Neural progenitor cell (in vitro differentiated cells): ENCODE measurements at regions not wholly inside any gene's neighbourhood (a gene's known extent, or its start where the extent isn't known, plus 50 kb on each side); places are given as distances from the start of the nearest gene placed in this dataset.

Source experiments
- DNase-seq: peaks from one replicate; pipeline ENCODE4 v3.0.0-alpha.2; 2016; ENCODE audit warnings: low spot score
- H2AFZ ChIP-seq: fragments of 200-600 bp; sonication (generic); replicated peaks from 2 replicates; pipeline ENCODE4 v1.6.1; 2016; ENCODE audit warnings: antibody characterized with exemption
- H3F3A ChIP-seq: fragments of 200-600 bp; sonication (generic); 2 replicates; pipeline ENCODE4 v1.6.1; 2016; ENCODE audit warnings: antibody characterized with exemption, low read depth
- H3K27ac ChIP-seq: fragments of 200-600 bp; sonication (generic); 2 replicates; pipeline ENCODE4 v1.5.1; 2016; ENCODE audit warnings: mild to moderate bottlenecking
- H3K27me3 ChIP-seq: fragments of 200-600 bp; sonication (generic); 2 replicates; pipeline ENCODE4 v1.6.1; 2016; ENCODE audit warnings: mild to moderate bottlenecking, moderate library complexity
- H3K36me3 ChIP-seq: fragments of 200-600 bp; sonication (generic); 2 replicates; pipeline ENCODE4 v1.5.1; 2016
- H3K4me1 ChIP-seq: fragments of 200-600 bp; sonication (generic); 2 replicates; pipeline ENCODE4 v1.6.1; 2016; ENCODE audit warnings: mixed run types
- H3K4me2 ChIP-seq: fragments of 200-600 bp; sonication (generic); 2 replicates; pipeline ENCODE4 v1.6.1; 2016
- H3K4me3 ChIP-seq: fragments of 200-600 bp; sonication (generic); 2 replicates; pipeline ENCODE4 v1.5.1; 2016
- H3K79me2 ChIP-seq: fragments of 200-600 bp; sonication (generic); 2 replicates; pipeline ENCODE4 v1.6.1; 2016; ENCODE audit warnings: low read depth
- H3K9ac ChIP-seq: fragments of 200-600 bp; sonication (generic); 2 replicates; pipeline ENCODE4 v1.6.1; 2016
- H3K9me3 ChIP-seq: fragments of 200-600 bp; sonication (generic); 2 replicates; pipeline ENCODE4 v1.5.1; 2016; ENCODE audit warnings: low read depth
- H4K20me1 ChIP-seq: fragments of 200-600 bp; sonication (generic); 2 replicates; pipeline ENCODE4 v1.6.1; 2016; ENCODE audit warnings: low read depth
- H3K27ac Mint-ChIP-seq: 3 replicates; pipeline ENCODE4 v1.8.0; 2021; ENCODE audit warnings: mixed read lengths
- H3K27me3 Mint-ChIP-seq: 2 replicates; pipeline ENCODE4 v1.8.0; 2022; ENCODE audit warnings: low read depth, mild to moderate bottlenecking, inconsistent platforms, moderate library complexity, mixed read lengths; ENCODE audit not compliant: insufficient read depth
- H3K36me3 Mint-ChIP-seq: 3 replicates; pipeline ENCODE4 v1.8.0; 2021; ENCODE audit warnings: mixed read lengths
- H3K4me1 Mint-ChIP-seq: 3 replicates; pipeline ENCODE4 v1.8.0; 2021; ENCODE audit warnings: mixed read lengths
- H3K4me3 Mint-ChIP-seq: 3 replicates; pipeline ENCODE4 v1.8.0; 2021; ENCODE audit warnings: mild to moderate bottlenecking, moderate library complexity, mixed read lengths
- H3K9me3 Mint-ChIP-seq: 3 replicates; pipeline ENCODE4 v1.8.0; 2020; ENCODE audit warnings: mixed read lengths
- EZH2 ChIP-seq: fragments of 200-600 bp; sonication (generic); IDR thresholded peaks from 2 replicates; pipeline ENCODE4 v1.6.1; 2017; ENCODE audit warnings: antibody characterized with exemption, mild to moderate bottlenecking, moderate library complexity
- EZH2phosphoT487 ChIP-seq: fragments of 200-600 bp; sonication (generic); IDR thresholded peaks from 2 replicates; pipeline ENCODE4 v1.6.1; 2017; ENCODE audit warnings: antibody characterized with exemption
- TF ChIP-seq, protein P1 (sequence below): fragments of 200-600 bp; sonication (generic); IDR thresholded peaks from 2 replicates; pipeline ENCODE4 v1.5.1; 2017; ENCODE audit warnings: antibody characterized with exemption, mild to moderate bottlenecking

DNA sequence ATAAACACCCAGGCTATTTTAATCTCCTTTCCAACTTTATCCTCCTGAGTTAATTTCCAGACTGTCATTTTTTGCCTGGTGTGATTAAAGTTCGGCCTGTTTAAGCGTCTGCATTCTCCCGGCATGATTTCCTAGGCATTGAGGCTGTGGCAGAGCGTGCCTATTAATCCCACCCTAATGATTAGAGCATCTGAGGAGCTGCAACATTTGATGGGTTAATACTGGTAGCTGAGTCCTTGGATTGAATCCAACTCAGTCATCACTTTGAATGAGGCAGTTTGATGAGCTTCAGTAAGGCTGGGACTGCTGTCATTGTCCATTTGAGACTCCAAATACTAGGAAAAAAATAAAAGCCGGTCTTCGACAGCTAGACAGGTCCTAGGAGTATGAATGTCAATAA is 882.5 kb downstream of the SLC4A3 start:
- Histone ChIP-seq H3K4me1 (peaks cover 7% of the 10 kb centered on the region), H3K27ac (no peak overlapping the region), H2AFZ (no peak overlapping the region), H3K79me2 (no peaks in the 10 kb centered on the region), H3K36me3 (no peaks in the 10 kb centered on the region), H3K4me2 (no peak overlapping the region), H3K9me3 (no peaks in the 10 kb centered on the region), H4K20me1 (no peaks in the 10 kb centered on the region), H3K27me3 (no peaks in the 10 kb centered on the region), H3K4me3 (no peak overlapping the region), H3F3A (no peaks in the 10 kb centered on the region), H3K9ac (no peak overlapping the region)
- peaks cover 2% of the 10 kb centered on the region for H3K27me3 Mint-ChIP-seq
- DNase-seq = no peak
- H3K9me3 Mint-ChIP-seq = no peaks in the 10 kb centered on the region
- no peaks in the 10 kb centered on the region for H3K36me3 Mint-ChIP-seq
- TF ChIP-seq EZH2 (no peak), EZH2phosphoT487 (no peak)
- TF ChIP-seq, protein P1, sequence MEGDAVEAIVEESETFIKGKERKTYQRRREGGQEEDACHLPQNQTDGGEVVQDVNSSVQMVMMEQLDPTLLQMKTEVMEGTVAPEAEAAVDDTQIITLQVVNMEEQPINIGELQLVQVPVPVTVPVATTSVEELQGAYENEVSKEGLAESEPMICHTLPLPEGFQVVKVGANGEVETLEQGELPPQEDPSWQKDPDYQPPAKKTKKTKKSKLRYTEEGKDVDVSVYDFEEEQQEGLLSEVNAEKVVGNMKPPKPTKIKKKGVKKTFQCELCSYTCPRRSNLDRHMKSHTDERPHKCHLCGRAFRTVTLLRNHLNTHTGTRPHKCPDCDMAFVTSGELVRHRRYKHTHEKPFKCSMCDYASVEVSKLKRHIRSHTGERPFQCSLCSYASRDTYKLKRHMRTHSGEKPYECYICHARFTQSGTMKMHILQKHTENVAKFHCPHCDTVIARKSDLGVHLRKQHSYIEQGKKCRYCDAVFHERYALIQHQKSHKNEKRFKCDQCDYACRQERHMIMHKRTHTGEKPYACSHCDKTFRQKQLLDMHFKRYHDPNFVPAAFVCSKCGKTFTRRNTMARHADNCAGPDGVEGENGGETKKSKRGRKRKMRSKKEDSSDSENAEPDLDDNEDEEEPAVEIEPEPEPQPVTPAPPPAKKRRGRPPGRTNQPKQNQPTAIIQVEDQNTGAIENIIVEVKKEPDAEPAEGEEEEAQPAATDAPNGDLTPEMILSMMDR = no peak
- no peak overlapping the region for H3K4me3 Mint-ChIP-seq
- no peak overlapping the region for H3K27ac Mint-ChIP-seq
- peaks cover 17% of the 10 kb centered on the region for H3K4me1 Mint-ChIP-seq

GRCh38 chr2:220510668-220511067 is 883.2 kb downstream of the SLC4A3 start:
- Mint-ChIP-seq H3K4me3 (no peak overlapping the region), H3K36me3 (no peaks in the 10 kb centered on the region), H3K27me3 (peaks cover 2% of the 10 kb centered on the region), H3K4me1 (peaks cover 15% of the 10 kb centered on the region), H3K27ac (no peak overlapping the region), H3K9me3 (no peaks in the 10 kb centered on the region)
- Histone ChIP-seq H4K20me1 (no peaks in the 10 kb centered on the region), H3K27ac (no peak overlapping the region), H3K9ac (no peak overlapping the region), H3K36me3 (no peaks in the 10 kb centered on the region), H3F3A (no peaks in the 10 kb centered on the region), H3K4me3 (no peak overlapping the region), H3K27me3 (no peaks in the 10 kb centered on the region), H2AFZ (no peak overlapping the region), H3K4me2 (no peak overlapping the region), H3K4me1 (peaks cover 7% of the 10 kb centered on the region), H3K79me2 (no peaks in the 10 kb centered on the region), H3K9me3 (no peaks in the 10 kb centered on the region)
- no peak for TF ChIP-seq EZH2phosphoT487
- TF ChIP-seq EZH2 = no peak
- TF ChIP-seq, protein P1 = no peak
- DNase-seq = no peak

- H3K27ac ChIP-seq = no peak overlapping the region
- H3K9ac ChIP-seq = no peak overlapping the region
- H3K9me3 Mint-ChIP-seq = no peaks in the 10 kb centered on the region
- H3K27ac Mint-ChIP-seq = no peak overlapping the region
- H3K4me2 ChIP-seq = no peak overlapping the region
- H3K27me3 Mint-ChIP-seq = peaks cover 2% of the 10 kb centered on the region
- H2AFZ ChIP-seq = no peak overlapping the region
- H4K20me1 ChIP-seq = no peaks in the 10 kb centered on the region
- TF ChIP-seq, protein P1 = no peak
- TF ChIP-seq EZH2phosphoT487 = no peak
- TF ChIP-seq EZH2 = no peak
- no peaks in the 10 kb centered on the region for H3K9me3 ChIP-seq
- DNase-seq = no peak
- H3K4me1 ChIP-seq = peaks cover 7% of the 10 kb centered on the region
- no peaks in the 10 kb centered on the region for H3K36me3 Mint-ChIP-seq
- H3K79me2 ChIP-seq = no peaks in the 10 kb centered on the region
- no peaks in the 10 kb centered on the region for H3F3A ChIP-seq
- no peak overlapping the region for H3K4me3 Mint-ChIP-seq
- H3K36me3 ChIP-seq = no peaks in the 10 kb centered on the region
- H3K4me3 ChIP-seq = no peak overlapping the region
- no peaks in the 10 kb centered on the region for H3K27me3 ChIP-seq
- peaks cover 15% of the 10 kb centered on the region for H3K4me1 Mint-ChIP-seq
Observed at GRCh38 chr2:220512419-220512818, 885.0 kb downstream of the SLC4A3 start.
